OCI-LY3 (cell line): ENCODE measurements at regions not wholly inside any gene's neighbourhood (a gene's known extent, or its start where the extent isn't known, plus 50 kb on each side); places are given as distances from the start of the nearest gene placed in this dataset.

Source experiments
- H2AFZ ChIP-seq: fragments of 200-600, 300-600 bp; shearing (Covaris generic); 2 replicates; pipeline ENCODE4 v1.6.0; 2014; ENCODE audit warnings: antibody characterized with exemption, low read depth, low read length
- H3K27ac ChIP-seq: fragments of 200-600, 300-600 bp; sonication (generic); 2 replicates; pipeline ENCODE4 v1.5.1; 2014; ENCODE audit warnings: mild to moderate bottlenecking, low read length, moderate library complexity, mixed read lengths
- H3K27me3 ChIP-seq: fragments of 200-600, 300-600 bp; sonication (generic); 2 replicates; pipeline ENCODE4 v1.6.1; 2014; ENCODE audit warnings: low read depth, low read length, mixed read lengths
- H3K36me3 ChIP-seq: fragments of 200-600, 300-600 bp; sonication (generic); replicated peaks from 2 replicates; pipeline ENCODE3; 2014; ENCODE audit warnings: low read depth, low read length, mixed read lengths
- H3K4me1 ChIP-seq: fragments of 300-600, 200-600 bp; sonication (generic); 2 replicates; pipeline ENCODE4 v1.6.1; 2014; ENCODE audit warnings: low read length, mixed read lengths
- H3K4me2 ChIP-seq: fragments of 200-600, 300-600 bp; sonication (generic); 2 replicates; pipeline ENCODE4 v1.6.1; 2014; ENCODE audit warnings: low read length, mixed read lengths
- H3K4me3 ChIP-seq: fragments of 300-600, 200-600 bp; sonication (generic); 2 replicates; pipeline ENCODE4 v1.5.1; 2014; ENCODE audit warnings: antibody characterized with exemption, mild to moderate bottlenecking, low read length, moderate library complexity
- H3K79me2 ChIP-seq: fragments of 300-600, 200-600 bp; shearing (Covaris generic); 2 replicates; pipeline ENCODE4 v1.6.1; 2014; ENCODE audit warnings: mild to moderate bottlenecking, low read length, mixed read lengths
- H3K9ac ChIP-seq: fragments of 300-600, 200-600 bp; shearing (Covaris generic); 2 replicates; pipeline ENCODE4 v1.6.0; 2014; ENCODE audit warnings: mild to moderate bottlenecking, low read length, moderate library complexity
- H3K9me3 ChIP-seq: fragments of 200-600, 300-600 bp; shearing (Covaris generic); 2 replicates; pipeline ENCODE4 v1.6.1; 2014; ENCODE audit warnings: low read length, mixed read lengths; ENCODE audit not compliant: insufficient read depth
- H4K20me1 ChIP-seq: fragments of 200-600, 300-600 bp; sonication (generic); 2 replicates; pipeline ENCODE4 v1.6.1; 2016; ENCODE audit warnings: low read length, mixed read lengths; ENCODE audit not compliant: insufficient read depth
- EZH2phosphoT487 ChIP-seq: fragments of 200-600 bp; shearing (Covaris generic); IDR thresholded peaks from 2 replicates; pipeline ENCODE4 v1.6.1; 2018; ENCODE audit warnings: antibody characterized with exemption, mixed run types, low read depth
- TF ChIP-seq, protein P1 (sequence below): fragments of 200-600, 300-600 bp; sonication (generic); IDR thresholded peaks from 2 replicates; pipeline ENCODE4 v1.5.1; 2014; ENCODE audit warnings: antibody characterized with exemption, low read length, low read depth

GRCh38 chr9:14372437-14373335 lies 58.7 kb upstream of the NFIB start:
- peaks cover 6% of the 10 kb centered on the region for H3K4me1 ChIP-seq
- H3K9ac ChIP-seq = no peak overlapping the region
- H2AFZ ChIP-seq = no peak overlapping the region
- H3K27ac ChIP-seq = no peak overlapping the region
- no peaks in the 10 kb centered on the region for H3K9me3 ChIP-seq
- TF ChIP-seq, protein P1, sequence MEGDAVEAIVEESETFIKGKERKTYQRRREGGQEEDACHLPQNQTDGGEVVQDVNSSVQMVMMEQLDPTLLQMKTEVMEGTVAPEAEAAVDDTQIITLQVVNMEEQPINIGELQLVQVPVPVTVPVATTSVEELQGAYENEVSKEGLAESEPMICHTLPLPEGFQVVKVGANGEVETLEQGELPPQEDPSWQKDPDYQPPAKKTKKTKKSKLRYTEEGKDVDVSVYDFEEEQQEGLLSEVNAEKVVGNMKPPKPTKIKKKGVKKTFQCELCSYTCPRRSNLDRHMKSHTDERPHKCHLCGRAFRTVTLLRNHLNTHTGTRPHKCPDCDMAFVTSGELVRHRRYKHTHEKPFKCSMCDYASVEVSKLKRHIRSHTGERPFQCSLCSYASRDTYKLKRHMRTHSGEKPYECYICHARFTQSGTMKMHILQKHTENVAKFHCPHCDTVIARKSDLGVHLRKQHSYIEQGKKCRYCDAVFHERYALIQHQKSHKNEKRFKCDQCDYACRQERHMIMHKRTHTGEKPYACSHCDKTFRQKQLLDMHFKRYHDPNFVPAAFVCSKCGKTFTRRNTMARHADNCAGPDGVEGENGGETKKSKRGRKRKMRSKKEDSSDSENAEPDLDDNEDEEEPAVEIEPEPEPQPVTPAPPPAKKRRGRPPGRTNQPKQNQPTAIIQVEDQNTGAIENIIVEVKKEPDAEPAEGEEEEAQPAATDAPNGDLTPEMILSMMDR = no peak
- no peak for TF ChIP-seq EZH2phosphoT487
- H3K4me3 ChIP-seq = no peak overlapping the region
- H4K20me1 ChIP-seq = no peaks in the 10 kb centered on the region
- H3K27me3 ChIP-seq = no peaks in the 10 kb centered on the region; the same call in 1 of the 2 replicates
- no peaks in the 10 kb centered on the region for H3K79me2 ChIP-seq
- H3K4me2 ChIP-seq = no peak overlapping the region
- H3K36me3 ChIP-seq = no peaks in the 10 kb centered on the region

DNA sequence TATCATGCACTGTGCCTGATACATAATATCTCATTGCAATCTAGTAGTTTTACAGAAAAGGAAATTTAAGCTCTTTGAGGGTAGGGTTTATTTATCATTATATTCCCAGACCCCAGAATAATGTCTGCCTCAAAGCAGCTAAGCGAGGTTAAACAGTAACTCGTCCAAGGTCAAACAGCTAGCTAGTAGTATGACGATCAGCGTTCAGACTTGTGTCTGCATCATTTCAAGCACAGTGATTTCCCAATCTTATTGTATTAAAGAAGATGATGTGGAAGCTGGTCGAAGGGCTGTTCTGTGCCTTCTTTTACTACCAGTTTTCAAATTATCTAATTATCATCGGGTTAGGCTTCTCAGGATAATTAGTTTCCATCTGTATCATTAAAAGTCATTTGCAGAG lies 55.1 kb upstream of the NFIB start:
- H2AFZ ChIP-seq = no peak overlapping the region
- H3K27ac ChIP-seq = no peak overlapping the region
- H3K4me3 ChIP-seq = no peak overlapping the region
- H3K9ac ChIP-seq = no peak overlapping the region
- no peaks in the 10 kb centered on the region for H4K20me1 ChIP-seq
- no peaks in the 10 kb centered on the region; the same call in 1 of the 2 replicates for H3K27me3 ChIP-seq
- peaks cover 6% of the 10 kb centered on the region for H3K4me1 ChIP-seq
- H3K9me3 ChIP-seq = no peaks in the 10 kb centered on the region
- H3K4me2 ChIP-seq = no peak overlapping the region
- no peaks in the 10 kb centered on the region for H3K36me3 ChIP-seq
- TF ChIP-seq EZH2phosphoT487 = no peak
- TF ChIP-seq, protein P1 = no peak
- no peaks in the 10 kb centered on the region for H3K79me2 ChIP-seq

GRCh38 chr9:14366076-14366475 lies 52.1 kb upstream of the NFIB start:
- Histone ChIP-seq H2AFZ (no peak overlapping the region), H3K9ac (no peak overlapping the region), H3K4me3 (no peak overlapping the region), H3K4me2 (no peak overlapping the region), H3K9me3 (no peaks in the 10 kb centered on the region), H3K4me1 (no peaks in the 10 kb centered on the region), H3K36me3 (no peaks in the 10 kb centered on the region), H3K79me2 (no peaks in the 10 kb centered on the region), H3K27ac (no peak overlapping the region), H4K20me1 (no peaks in the 10 kb centered on the region), H3K27me3 (no peaks in the 10 kb centered on the region; the same call in 1 of the 2 replicates)
- TF ChIP-seq, protein P1 = no peak
- no peak for TF ChIP-seq EZH2phosphoT487

- H2AFZ ChIP-seq = no peak overlapping the region
- H3K4me2 ChIP-seq = no peak overlapping the region
- H3K9me3 ChIP-seq = no peaks in the 10 kb centered on the region
- no peak overlapping the region for H3K27ac ChIP-seq
- no peak for TF ChIP-seq EZH2phosphoT487
- TF ChIP-seq, protein P1 = no peak
- no peaks in the 10 kb centered on the region for H3K79me2 ChIP-seq
- H3K27me3 ChIP-seq = no peaks in the 10 kb centered on the region; the same call in 1 of the 2 replicates
- no peaks in the 10 kb centered on the region for H3K4me1 ChIP-seq
- H4K20me1 ChIP-seq = no peaks in the 10 kb centered on the region
- H3K9ac ChIP-seq = no peak overlapping the region
- H3K36me3 ChIP-seq = no peaks in the 10 kb centered on the region
- H3K4me3 ChIP-seq = no peak overlapping the region
Measured at GRCh38 chr9:14365670-14366069, 51.7 kb upstream of the NFIB start.
